Left kidney (tissue), 1 donor: ENCODE measurements at regions not wholly inside any gene's neighbourhood (a gene's known extent, or its start where the extent isn't known, plus 50 kb on each side); places are given as distances from the start of the nearest gene placed in this dataset.
"Not testable (repeated sequence)": the region's sequence is repeated elsewhere in the genome, so short reads cannot be mapped to it uniquely, and the experiment has no call there.

Experiments used
- DNase-seq: peaks from one replicate; pipeline ENCODE4 v3.0.0-alpha.2; 2013

DNA sequence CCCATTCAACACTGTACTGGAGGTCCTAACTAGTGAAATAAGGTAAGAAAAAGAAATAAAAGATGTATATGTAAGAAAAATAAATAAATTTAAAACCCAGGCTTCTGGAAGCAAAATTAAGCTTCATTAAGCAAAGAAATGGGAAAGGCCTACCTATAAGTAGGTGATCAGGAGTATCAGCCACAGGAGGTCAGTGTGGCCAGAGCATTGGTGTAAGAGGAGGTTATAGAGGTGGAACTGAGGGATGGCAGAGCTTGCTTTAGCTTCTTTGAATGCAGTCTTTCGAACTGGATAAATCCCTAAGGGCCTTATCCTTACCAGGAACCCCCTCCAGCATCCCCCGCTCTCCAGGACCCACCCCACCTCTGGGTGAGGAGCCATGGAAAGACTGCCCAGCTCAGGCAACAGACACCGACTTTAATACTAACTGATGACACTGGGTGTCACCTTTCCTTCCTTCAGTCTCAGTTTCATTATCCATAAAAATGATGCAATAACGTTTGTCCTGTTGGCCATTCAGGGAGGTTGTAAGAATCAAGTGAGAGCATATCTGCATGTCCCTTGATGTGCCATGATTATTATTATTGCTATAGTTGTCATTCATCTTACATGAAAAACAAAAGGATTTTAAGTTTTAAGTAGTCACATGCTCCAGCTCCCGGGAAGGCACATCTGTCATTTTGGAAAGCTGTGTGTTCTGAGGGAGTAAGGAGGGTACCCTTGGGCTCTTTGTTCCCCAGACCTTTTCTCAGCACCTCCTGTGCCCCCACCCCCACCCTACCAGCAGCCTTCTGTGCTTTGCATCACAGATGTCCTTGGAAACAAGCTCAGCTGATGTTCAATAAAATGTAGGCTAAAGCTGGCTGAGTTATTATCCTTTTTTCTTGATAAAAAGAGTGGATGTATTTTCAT is 50.8 kb upstream of the CTNNA1 start:
- DNase-seq, result no peak

DNA sequence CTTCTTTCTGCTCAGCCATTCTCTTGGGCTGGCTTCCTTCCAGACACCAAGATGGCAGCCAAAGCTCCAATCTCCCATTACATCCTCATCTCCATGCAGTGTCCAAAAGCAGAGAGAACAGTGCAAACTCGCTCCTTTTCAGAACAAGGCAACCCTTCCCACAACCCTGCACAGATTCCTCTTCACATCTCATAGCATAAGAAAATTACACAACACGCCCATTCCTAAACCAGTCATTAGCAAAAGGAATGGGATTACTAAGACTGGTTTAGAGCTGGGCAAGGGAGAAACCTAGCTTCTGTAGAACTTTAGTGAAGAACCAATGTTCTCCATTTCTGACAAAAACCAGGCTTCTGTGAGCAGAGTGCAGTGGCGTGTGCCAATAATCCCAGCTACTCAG is 51.5 kb upstream of the CTNNA1 start:
- DNase-seq, result no peak

DNA sequence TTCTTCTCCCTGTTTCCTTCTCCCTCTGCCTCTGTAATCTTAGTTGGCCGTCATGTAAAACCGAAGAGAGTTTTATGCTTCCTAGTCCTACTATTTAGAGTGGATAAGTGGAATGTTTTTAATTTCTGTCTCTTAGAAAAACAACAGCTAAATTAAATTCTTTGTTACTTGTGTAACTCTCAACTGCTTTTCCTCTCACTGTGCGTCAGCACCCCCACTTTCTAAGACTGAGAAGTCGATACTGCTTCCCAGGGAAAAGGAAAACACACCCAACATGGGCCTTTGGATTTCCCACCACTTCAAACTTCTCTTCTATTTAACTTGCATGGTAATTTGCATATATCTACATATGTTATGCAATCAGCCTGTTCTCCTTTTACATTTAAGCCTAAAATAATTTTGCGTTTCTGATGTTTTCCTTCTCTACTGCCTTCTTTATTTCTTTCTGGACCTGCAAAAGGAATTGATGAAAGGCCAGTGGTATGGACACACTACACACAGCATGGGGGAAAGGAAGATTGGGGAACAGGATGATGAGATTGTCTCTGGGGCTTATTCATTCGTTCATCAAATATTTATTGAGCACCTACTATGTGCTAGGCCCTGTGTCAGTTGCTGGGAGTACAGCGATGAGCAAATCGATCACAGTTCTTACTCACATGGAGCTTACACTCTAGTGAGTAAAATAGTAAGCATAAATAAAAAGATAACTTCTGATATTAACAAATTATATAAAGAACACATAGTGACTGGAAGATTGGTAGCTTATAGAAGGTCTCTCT is 52.5 kb upstream of the CTNNA1 start:
- DNase-seq, result no peak

DNA sequence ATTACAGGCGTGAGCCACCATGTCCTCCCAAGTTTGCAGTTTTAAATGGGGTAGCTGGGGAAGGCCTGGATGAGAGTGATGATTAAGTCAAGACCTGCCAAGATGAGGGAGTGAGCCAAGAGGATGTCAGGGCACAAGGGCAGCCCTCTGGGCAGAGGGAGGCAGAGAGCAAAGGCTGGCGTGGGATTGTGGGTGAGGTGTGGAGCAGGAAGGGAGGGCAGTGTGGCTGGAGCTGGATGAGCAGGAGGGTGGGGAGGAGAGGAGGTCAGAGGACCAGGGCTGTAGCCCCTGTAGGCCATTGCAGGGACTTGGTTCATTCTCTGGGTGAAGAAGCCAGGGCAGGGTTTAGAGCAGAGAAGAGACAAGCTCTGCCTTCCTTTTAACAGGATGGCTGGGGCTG is 53.7 kb upstream of the CTNNA1 start:
- no peak for DNase-seq

DNA sequence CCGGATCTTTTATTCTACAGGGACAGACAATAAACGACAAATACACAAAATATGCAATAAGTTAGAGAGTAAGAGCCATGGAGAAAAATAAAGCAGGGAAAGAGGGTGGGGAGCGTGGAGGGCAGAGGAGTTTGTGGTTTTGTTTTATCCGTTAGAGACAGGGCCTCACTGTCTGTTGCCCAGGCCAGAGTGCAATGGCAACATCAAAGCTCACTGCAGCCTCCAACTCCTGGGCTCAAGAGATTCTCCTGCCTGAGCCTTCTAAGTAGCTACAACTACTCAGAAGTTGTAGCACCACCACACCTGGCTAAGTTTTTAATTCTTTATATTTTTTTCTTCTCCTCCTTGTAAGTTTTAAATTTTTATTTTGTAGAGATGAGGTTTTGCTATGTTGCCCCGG is 54.5 kb upstream of the CTNNA1 start:
- DNase-seq, result no peak

DNA sequence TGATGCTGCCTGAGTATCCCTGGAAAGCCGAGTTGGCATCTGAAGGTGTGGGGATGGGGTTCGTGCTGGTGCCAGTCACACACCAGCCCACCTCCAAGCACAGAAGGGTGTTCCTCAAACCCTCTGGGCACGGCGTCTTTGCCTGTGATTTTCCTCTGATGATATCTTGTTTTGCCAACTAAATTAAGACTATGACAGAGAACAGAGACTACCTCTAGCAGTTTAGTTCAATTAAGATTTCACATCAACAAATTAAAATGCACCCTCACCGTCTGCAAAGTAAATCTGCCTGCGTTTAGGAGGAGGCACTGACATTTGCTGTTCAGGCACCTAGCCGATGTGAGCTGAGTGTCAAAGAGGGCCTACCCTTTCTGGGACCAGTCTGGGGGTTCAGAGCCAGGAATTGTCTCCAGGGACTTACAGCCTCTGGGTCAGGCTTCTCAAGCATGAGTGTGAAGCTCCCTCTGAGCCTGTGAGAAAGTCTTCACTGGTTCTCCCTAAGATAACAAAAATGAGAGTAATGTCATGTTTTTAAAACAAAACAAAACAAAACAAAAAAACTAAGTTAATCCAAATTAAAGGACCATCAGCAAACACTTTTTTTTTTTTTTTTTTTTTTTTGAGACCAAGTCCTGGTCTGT is 55.4 kb upstream of the CTNNA1 start:
- DNase-seq, result no peak

DNA sequence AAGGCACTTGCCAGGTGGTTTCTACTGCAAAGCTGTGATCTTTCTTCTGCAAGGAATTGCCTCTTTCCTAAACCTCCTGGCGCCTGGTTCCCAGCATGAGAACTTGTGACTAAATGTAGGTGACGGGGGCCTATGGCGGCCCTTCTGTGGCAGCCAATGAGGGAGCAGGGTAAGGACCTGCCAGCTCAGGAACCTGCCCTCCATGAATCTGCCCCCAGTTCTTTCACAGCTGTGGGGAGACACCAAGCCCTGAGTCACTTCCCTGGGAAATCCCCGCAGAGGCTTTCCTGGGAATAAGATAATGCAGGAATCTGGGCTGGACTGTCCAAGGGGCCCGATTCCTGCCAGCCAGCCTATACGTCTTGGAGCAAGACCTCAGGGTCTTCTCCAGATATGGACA is 56.7 kb upstream of the CTNNA1 start:
- DNase-seq, result no peak

DNA sequence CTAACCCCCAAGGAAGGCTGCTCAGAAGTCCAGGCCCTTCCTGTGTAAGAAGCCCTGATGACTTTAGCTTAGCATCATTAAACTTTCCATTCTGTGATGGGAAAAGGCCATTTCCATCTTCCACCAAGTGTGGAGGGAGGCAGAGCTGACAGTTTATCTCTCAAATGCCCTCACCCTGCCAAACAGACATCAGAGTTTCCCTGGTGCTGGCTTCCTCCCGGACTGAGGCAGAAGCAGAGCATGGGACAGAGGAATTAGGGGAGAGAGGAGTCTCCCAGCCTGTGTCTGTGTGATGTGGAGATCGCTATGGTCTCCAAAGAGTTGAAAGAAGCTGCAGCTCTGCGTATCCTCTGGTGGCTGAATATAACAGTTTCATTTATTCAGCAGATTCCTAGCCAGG is 57.4 kb upstream of the CTNNA1 start:
- DNase-seq, result no peak

DNA sequence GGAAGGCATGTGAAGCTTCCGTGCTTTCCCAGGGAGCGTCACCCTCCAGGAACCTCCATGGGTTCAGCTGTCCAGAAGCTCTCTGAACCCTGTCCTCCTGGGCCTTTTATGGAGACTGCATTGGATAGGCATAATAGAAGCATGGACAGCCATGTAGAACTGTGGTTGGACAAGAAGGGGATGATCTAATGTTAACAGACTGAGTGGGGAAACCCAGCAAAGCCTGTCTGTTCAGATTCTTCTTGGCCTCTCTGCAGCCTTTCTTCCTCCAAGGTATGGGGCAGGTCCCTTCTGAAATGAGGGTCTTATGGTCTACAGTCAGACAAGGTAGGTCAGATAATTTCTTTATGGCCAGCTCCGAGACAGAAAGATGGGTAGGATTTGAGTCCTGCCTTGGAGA is 59.1 kb upstream of the CTNNA1 start:
- DNase-seq, result no peak

DNA sequence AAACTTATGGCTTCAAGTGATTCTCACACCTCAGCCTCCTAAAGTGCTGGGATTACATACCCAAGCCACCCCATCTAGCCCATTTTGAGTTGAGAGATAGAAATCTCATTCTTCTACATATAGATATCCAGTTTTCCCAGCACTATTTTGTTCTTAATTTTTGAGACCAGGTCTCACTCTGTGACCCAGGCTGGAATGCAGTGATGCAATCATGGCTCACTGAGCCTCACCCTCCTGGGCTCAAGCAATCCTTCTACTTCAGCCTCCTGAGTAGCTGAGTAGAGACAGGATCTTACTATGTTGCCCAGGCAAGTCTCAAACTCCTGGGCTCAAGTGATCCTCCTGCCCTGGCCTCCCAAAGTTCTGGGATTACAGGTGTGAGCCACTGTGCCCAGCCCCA is 60.9 kb upstream of the CTNNA1 start:
- DNase-seq, result no peak

DNA sequence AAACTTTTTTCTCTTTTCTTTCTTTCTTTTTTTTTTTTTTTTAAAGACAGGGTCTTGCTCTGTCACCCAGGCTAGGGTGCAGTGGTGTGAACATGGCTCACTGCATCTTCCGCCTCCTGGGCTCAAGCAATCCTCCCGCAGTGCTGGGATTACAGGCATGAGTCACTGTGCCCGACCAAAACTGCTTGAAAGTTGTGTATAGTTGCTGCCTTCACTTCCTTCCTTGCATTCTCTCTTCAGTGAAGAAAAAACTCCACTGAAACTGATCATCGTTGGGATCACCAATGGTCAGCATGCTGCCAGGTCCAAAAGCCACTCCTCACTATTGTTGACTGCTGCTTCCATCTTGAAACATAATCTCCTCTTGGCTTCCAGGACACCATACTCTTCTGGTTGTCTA is 66.6 kb upstream of the CTNNA1 start:
- no peak for DNase-seq

DNA sequence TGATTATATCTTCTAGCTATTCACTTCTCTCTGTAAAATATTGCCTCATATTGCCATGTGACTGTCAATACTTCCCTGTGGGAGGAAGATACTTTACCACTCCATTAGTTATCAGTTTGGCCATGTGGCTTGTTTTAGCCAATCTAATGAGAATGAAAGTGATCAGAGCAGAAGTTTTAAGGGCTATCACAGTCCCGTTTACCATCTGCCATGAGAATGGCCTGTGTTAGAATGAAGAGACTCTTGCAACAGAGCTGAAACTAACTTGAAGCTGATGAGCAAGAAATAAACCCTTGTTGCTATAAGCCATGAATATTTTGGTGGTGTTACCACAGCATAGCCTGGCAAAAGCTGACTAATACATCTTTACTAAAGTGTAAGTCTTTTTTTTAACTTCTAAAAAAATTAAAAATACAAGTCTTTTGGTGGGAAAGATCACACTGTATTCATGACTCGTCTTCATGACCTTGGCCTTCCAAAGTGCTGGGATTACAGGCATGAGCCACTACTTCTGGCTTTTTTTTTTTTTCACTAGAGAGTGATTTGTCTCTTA is 68.0 kb upstream of the CTNNA1 start:
- DNase-seq, result no peak

DNA sequence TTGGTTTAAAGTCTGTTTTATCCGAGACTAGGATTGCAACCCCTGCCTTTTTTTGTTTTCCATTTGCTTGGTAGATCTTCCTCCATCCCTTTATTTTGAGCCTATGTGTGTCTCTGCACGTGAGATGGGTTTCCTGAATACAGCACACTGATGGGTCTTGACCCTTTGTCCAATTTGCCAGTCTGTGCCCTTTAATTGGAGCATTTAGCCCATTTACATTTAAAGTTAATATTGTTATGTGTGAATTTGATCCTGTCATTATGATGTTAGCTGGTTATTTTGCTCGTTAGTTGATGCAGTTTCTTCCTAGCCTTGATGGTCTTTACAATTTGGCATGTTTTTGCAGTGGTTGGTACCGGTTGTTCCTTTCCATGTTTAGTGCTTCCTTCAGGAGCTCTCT is 70.8 kb upstream of the CTNNA1 start:
- DNase-seq, result not testable (repeated sequence)

DNA sequence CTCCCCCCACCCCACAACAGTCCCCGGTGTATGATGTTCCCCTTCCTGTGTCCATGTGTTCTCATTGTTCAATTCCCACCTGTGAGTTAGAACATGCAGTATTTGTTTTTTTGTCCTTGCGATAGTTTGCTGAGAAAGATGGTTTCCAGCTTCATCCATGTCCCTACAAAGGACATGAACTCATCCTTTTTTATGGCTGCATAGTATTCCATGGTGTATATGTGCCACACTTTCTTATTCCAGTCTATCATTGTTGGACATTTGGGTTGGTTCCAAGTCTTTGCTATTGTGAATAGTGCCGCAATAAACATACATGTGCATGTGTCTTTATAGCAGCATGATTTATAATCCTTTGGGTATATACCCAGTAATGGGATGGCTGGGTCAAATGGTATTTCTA is 74.4 kb upstream of the CTNNA1 start:
- DNase-seq, result not testable (repeated sequence)

DNA sequence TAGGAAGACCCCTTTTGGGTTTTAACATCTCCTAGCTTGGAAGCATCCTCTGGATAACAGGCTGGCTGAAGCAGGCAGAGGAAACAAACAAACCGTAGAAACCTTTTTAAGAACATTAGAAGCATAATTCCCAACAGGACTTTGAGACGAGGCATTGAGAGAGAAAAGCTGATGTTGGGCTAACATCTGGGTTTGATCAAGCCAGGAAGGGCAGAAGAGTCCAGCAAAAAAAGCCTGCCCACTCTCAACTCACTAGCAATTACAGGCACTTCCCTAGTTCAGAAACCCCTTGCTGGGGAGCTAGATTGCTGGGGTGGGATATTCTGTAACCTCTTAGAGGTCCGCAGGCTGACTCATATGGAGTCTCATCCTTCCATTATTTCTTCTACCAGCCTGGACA is 75.4 kb upstream of the CTNNA1 start:
- DNase-seq, result no peak

DNA sequence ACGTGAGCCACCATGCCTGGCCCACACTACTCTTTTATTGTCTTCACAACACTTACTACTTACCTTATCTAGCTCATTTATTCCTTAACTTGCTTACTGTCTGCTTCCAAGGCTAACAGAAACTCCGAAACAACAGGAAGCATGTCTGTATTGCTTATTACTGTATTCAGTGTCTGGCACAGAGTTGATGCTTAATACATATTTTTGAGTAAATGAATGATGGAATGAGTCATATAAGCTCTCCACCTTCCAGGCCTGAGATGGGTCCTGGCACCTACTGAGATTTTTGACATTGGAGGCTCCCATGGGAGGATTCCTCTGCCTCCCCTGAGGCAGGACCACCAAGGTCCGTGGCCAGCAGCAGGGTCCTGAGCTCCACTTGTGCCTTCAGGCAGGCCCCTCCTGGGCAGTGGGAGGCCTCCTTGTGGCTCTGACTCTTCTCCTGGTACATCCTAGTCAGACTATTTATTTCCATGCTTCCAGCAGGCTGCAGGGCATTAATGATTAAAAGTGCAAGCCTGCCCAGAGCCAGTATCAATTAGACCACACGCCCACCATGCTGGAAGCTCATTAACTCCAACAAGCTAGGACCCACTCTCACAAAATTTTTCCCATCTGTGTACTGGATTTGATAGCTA is 76.5 kb upstream of the CTNNA1 start:
- DNase-seq, result no peak

DNA sequence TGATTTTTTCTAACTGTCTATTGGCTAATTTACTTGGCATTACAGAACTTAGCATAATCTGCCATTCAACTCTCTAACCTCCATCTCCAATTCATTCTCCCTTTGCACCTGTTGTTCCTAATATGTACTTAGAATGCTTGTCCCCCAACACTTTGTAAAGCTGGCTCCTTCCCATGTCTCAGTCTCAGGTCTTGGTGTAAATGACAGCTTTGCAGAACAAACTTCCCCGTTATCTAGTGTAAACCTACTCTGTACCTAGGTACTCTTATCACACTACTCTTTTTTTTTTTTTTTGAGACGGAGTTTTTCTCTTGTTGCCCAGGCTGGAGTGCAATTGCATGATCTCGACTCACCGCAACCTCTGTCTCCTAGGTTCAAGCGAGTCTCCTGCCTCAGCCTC is 77.2 kb upstream of the CTNNA1 start:
- no peak for DNase-seq

DNA sequence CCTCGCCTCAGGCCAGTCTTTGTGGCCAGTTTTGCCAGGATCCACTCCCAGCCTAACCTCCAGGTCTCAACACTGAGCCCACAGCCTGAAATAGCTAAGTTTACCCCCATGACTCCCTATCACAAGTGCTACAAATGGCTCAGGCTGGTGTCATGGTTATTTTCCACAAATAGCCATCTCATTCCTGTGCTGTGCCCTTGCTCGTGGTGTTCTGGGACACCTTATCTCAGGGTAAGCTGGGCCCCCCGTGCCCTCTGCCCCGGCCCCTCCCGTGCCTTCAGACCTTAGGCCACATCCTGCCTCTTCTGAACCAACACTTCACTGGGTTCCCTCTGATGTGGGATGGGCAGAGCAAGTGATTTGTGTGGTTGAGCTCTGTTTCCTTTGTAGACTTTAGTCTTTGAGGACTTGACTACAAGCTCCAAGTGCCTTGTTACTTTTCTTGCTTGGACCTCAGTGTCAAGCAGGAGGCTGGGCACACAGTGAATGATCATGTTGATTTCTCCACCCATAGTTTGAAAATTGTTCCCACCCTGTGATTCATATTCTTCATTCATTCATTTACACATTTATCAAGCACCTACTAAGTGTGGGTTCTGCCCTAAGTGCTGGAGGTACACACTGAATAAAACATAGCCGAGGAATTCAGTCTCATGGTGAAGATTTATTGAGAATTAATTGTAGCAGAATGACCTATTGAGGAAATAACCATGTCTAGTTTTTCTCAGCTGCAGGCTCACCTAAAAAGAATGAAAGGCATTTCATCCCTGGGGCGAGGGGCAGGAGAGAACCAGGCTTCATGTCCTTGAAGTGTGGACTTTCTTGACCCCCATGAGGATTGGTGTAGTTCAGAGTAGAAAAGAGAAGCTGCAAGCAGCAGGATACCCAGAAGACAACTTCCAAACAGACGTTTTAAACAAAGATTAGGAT is 84.5 kb upstream of the CTNNA1 start:
- no peak for DNase-seq

DNA sequence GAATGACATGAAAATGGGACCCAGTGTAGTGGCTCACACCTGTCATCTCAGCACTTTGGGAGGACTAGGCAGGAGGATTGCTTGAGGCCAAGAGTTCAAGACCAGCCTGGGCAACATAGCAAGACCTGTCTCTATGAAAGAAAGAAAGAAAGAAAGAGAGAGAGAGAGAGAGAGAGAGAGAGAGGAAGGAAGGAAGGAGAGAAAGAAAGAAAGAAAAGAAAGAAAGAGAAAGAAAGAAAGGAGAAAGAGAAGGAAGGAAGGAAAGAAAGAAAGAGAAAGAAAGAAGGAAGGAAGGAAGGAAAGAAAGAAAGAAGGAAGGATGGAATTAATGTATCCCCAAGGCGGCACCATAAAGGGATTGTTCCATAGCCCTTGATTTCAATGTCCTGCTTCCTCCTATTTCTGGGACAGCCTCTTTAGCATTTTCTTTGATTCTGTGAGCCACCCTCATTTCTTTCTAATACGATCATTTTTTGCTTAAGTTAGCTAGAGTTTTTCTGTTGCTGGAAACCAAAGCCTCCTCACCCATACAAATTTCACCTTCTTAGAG is 85.4 kb upstream of the CTNNA1 start:
- DNase-seq, result not testable (repeated sequence)

DNA sequence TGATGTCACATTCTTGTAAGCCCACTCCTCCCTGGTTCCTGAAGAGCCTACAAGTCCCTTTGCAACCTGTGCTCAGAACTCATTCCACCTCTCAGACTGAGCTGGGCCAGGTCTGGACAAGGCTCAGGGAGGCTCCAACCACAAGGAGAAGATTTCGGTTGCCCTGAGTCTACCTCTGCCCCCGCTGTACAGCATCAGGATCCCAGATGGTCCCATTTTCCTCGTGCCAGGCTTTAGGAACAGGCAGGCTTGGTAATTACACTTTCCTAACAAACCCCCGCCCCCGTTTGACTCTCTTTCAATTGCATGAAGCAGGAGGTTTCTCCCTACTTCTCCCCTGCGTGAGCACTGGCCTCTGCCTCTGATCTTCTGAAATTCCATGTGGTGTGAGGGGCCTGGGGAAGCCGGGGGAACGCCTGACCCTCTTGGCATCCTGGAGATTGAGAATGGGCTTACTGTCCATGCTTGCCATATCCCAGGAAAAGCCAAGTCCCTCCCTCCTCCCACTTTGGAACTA is 86.9 kb upstream of the CTNNA1 start:
- no peak for DNase-seq

DNA sequence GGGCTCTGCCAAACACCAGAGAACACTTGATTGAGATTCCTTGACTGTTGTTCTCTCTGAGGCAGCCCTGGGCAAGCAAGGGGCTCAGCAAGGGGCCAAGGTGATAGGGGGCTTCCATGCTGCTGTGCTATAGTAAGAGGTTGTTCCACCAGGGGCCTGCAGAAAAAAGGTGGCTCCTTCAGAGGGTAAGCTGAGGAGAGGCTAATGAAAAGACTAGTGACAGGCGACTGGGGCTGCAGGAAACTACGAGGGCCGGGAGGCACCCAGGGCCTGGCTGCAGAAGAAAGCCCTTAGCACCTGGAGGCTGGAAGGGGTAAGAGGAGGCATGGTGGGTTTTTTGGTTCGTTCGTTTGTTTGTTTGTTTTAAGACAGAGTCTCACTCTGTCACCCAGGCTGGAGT is 88.0 kb upstream of the CTNNA1 start:
- no peak for DNase-seq
